SK-N-SH (cell line): ENCODE measurements at regions not wholly inside any gene's neighbourhood (a gene's known extent, or its start where the extent isn't known, plus 50 kb on each side); places are given as distances from the start of the nearest gene placed in this dataset.

Experiments used
- CTCF ChIA-PET: fragments of 300-600, 350-600 bp; formaldehyde crosslinking; extraction: SDS; loops from one replicate; lab custom pipeline; 2021; lab: Yijun Ruan, JAX
- POLR2A ChIA-PET: fragments of 350-600 bp; sonication (Branson Sonifier 250); formaldehyde crosslinking; extraction: SDS; loops from one replicate; lab custom pipeline; 2020; ENCODE audit warnings: antibody characterized with exemption, inconsistent platforms; lab: Yijun Ruan, JAX
- DNase-seq: peaks from one replicate; pipeline ENCODE4 v3.0.0; 2012
- H2AFZ ChIP-seq: fragments of 200-600 bp; sonication (generic); 2 replicates; pipeline ENCODE4 v1.8.1; 2016; ENCODE audit warnings: antibody characterized with exemption, mild to moderate bottlenecking, low read depth
- H3F3A ChIP-seq: fragments of 200-600 bp; sonication (generic); replicated peaks from 2 replicates; pipeline ENCODE3; 2016; ENCODE audit warnings: antibody characterized with exemption, mild to moderate bottlenecking; ENCODE audit not compliant: insufficient read depth
- H3K27ac ChIP-seq, 2 experiments: fragments of 200-500 bp in 1 of 2; fragments of 200-600 bp in 1 of 2; sonication (Bioruptor generic) in 1 of 2; sonication (generic), shearing (Covaris generic) in 1 of 2; 2 replicates each; pipeline versions ENCODE4 v1.5.1 to v1.6.1; 2014 to 2016; ENCODE audit warnings: low read depth in 2 of 2, inconsistent platforms in 1 of 2, low read length in 1 of 2, mild to moderate bottlenecking in 1 of 2, mixed read lengths in 1 of 2
- H3K27me3 ChIP-seq: fragments of 200-600 bp; sonication (generic), shearing (Covaris generic); 2 replicates; pipeline ENCODE4 v1.6.1; 2016; ENCODE audit warnings: mixed run types; ENCODE audit not compliant: insufficient read depth
- H3K36me3 ChIP-seq, 2 experiments: fragments of 200-500 bp in 1 of 2; fragments of 200-600 bp in 1 of 2; sonication (Bioruptor generic) in 1 of 2; sonication (generic) in 1 of 2; replicated peaks in 1 of 2; 2 replicates each; pipeline versions ENCODE3 to v1.5.1; 2014 to 2016; ENCODE audit warnings: low read length in 1 of 2, mild to moderate bottlenecking in 1 of 2; ENCODE audit not compliant: insufficient read depth in 2 of 2, control insufficient read depth in 1 of 2
- H3K4me1 ChIP-seq, 2 experiments: fragments of 200-500 bp in 1 of 2; fragments of 200-600 bp in 1 of 2; sonication (Bioruptor generic) in 1 of 2; sonication (generic), shearing (Covaris generic) in 1 of 2; 2 replicates each; pipeline versions ENCODE4 v1.5.1 to v1.6.1; 2014 to 2016; ENCODE audit warnings: low read depth in 1 of 2, low read length in 1 of 2, mixed run types in 1 of 2; ENCODE audit not compliant: insufficient read depth in 2 of 2, control insufficient read depth in 1 of 2
- H3K4me2 ChIP-seq: fragments of 200-600 bp; sonication (generic), shearing (Covaris generic); 2 replicates; pipeline ENCODE4 v1.6.1; 2017; ENCODE audit warnings: mixed run types
- H3K4me3 ChIP-seq, 2 experiments: fragments of 200-500 bp in 1 of 2; fragments of 200-600 bp in 1 of 2; sonication (Bioruptor generic) in 1 of 2; sonication (generic), shearing (Covaris generic) in 1 of 2; 2 replicates each; pipeline versions ENCODE4 v1.5.1 to v1.8.1; 2014 to 2016; ENCODE audit warnings: low read depth in 2 of 2, inconsistent platforms in 1 of 2, low read length in 1 of 2, mild to moderate bottlenecking in 1 of 2, mixed read lengths in 1 of 2, moderate library complexity in 1 of 2
- H3K79me2 ChIP-seq: fragments of 200-600 bp; sonication (generic); 2 replicates; pipeline ENCODE4 v1.8.1; 2017; ENCODE audit warnings: mild to moderate bottlenecking; ENCODE audit not compliant: insufficient read depth
- H3K9ac ChIP-seq: fragments of 200-600 bp; sonication (generic); 2 replicates; pipeline ENCODE4 v1.6.1; 2017; ENCODE audit warnings: mixed run types
- H3K9me2 ChIP-seq: fragments of 200-600 bp; sonication (generic); 2 replicates; pipeline ENCODE4 v1.6.1; 2017; ENCODE audit warnings: mixed run types
- H3K9me3 ChIP-seq: fragments of 200-600 bp; sonication (generic); 2 replicates; pipeline ENCODE4 v1.6.1; 2017; ENCODE audit warnings: mixed run types, mild to moderate bottlenecking, moderate library complexity
- H4K20me1 ChIP-seq: fragments of 200-600 bp; sonication (generic); 2 replicates; pipeline ENCODE4 v1.6.1; 2017; ENCODE audit warnings: mild to moderate bottlenecking, mixed run types; ENCODE audit not compliant: insufficient read depth
- EP300 ChIP-seq, 2 experiments: IDR thresholded peaks; 2 replicates each; pipeline versions ENCODE4 v1.4.0 to v1.6.1; 2012; ENCODE audit warnings: borderline replicate concordance in 1 of 2, low read depth in 1 of 2, low read length in 1 of 2
- EZH2phosphoT487 ChIP-seq: fragments of 200-600 bp; sonication (generic); IDR thresholded peaks from 2 replicates; pipeline ENCODE4 v1.6.1; 2017; ENCODE audit warnings: low read depth, mixed run types, mild to moderate bottlenecking, antibody characterized with exemption, moderate library complexity, borderline replicate concordance
- FOXM1 ChIP-seq: IDR thresholded peaks from 2 replicates; pipeline ENCODE4 v1.4.0; 2012; ENCODE audit warnings: low read depth, mild to moderate bottlenecking
- GATA2 ChIP-seq: sonication (generic); formaldehyde crosslinking; IDR thresholded peaks from 2 replicates; pipeline ENCODE4 v1.5.0; 2020; ENCODE audit warnings: mild to moderate bottlenecking, missing genetic modification reagents
- MEF2A ChIP-seq: IDR thresholded peaks from 2 replicates; pipeline ENCODE4 v1.4.0; 2012; ENCODE audit warnings: low read depth, borderline replicate concordance
- RAD21 ChIP-seq: IDR thresholded peaks from 2 replicates; pipeline ENCODE4 v1.6.1; 2012; ENCODE audit warnings: mild to moderate bottlenecking, low read length
- RXRA ChIP-seq: IDR thresholded peaks from 2 replicates; pipeline ENCODE4 v1.4.0; 2012; ENCODE audit warnings: low read depth, mild to moderate bottlenecking, borderline replicate concordance
- WGBS: methylation state at CpG from one replicate; pipeline ENCODE4 v1.1.6; 2017; ENCODE audit warnings: low lambda C conversion rate; 5-methylcytosine and 5-hydroxymethylcytosine counted together
- TF ChIP-seq, protein P1 (sequence below): fragments of 150-350 bp; IDR thresholded peaks from 2 replicates; pipeline ENCODE4 v1.6.1; 2016; ENCODE audit warnings: mild to moderate bottlenecking, low read depth, low read length
- TF ChIP-seq, protein P2 (sequence below): IDR thresholded peaks from 2 replicates; pipeline ENCODE4 v1.4.0; 2012; ENCODE audit warnings: low read depth, borderline replicate concordance
- TF ChIP-seq, protein P3 (sequence below): IDR thresholded peaks from 2 replicates; pipeline ENCODE4; 2012
- TF ChIP-seq, protein P4 (sequence below): IDR thresholded peaks from 2 replicates; pipeline ENCODE4 v1.6.1; 2012; ENCODE audit warnings: mild to moderate bottlenecking, low read depth, low read length, moderate library complexity

DNA sequence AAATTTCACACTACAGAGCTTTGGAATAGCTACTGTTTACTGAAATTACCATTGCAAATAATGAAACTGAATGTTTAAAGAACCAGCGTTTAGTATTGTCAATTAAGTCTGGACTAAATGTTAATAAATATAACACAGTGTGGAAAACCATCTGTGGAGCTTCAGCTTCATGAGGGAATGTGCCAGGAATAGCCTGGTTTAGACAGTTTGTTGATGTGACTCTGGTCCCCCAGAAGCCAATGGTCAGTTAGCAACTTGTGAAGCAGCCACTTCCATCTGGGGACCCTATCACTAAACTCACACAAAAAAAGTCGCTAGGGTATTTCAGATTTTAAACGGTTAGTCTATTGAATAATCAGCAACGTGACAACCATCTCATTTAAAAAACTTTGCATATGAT lies 207.8 kb downstream of the RAMP3 start:
- ChIA-PET POLR2A (no interaction called here), CTCF (interaction anchor here (1.2 to 1.3 kb wide), 2 partner anchors 14 to 105 kb away, joined by 3 to 4 read pairs; no protein-coding TSS in a partner anchor)
- H3K9me2 ChIP-seq, result no peaks in the 10 kb centered on the region
- no peak for TF ChIP-seq EP300 (IDR thresholded peaks at IDR 0.05; ENCODE audit: borderline replicate concordance in 1 of 2, low read depth in 1 of 2, low read length in 1 of 2)
- no peak for TF ChIP-seq GATA2
- TF ChIP-seq, protein P1, sequence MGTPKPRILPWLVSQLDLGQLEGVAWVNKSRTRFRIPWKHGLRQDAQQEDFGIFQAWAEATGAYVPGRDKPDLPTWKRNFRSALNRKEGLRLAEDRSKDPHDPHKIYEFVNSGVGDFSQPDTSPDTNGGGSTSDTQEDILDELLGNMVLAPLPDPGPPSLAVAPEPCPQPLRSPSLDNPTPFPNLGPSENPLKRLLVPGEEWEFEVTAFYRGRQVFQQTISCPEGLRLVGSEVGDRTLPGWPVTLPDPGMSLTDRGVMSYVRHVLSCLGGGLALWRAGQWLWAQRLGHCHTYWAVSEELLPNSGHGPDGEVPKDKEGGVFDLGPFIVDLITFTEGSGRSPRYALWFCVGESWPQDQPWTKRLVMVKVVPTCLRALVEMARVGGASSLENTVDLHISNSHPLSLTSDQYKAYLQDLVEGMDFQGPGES, result no peak
- TF ChIP-seq EZH2phosphoT487, result no peak
- TF ChIP-seq MEF2A, result no peak
- TF ChIP-seq, protein P2, sequence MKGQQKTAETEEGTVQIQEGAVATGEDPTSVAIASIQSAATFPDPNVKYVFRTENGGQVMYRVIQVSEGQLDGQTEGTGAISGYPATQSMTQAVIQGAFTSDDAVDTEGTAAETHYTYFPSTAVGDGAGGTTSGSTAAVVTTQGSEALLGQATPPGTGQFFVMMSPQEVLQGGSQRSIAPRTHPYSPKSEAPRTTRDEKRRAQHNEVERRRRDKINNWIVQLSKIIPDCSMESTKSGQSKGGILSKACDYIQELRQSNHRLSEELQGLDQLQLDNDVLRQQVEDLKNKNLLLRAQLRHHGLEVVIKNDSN, result no peak
- no peak for TF ChIP-seq FOXM1
- TF ChIP-seq RAD21, result no peak
- TF ChIP-seq, protein P3, sequence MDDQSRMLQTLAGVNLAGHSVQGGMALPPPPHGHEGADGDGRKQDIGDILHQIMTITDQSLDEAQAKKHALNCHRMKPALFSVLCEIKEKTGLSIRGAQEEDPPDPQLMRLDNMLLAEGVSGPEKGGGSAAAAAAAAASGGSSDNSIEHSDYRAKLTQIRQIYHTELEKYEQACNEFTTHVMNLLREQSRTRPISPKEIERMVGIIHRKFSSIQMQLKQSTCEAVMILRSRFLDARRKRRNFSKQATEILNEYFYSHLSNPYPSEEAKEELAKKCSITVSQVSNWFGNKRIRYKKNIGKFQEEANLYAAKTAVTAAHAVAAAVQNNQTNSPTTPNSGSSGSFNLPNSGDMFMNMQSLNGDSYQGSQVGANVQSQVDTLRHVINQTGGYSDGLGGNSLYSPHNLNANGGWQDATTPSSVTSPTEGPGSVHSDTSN, result no peak
- TF ChIP-seq, protein P4, sequence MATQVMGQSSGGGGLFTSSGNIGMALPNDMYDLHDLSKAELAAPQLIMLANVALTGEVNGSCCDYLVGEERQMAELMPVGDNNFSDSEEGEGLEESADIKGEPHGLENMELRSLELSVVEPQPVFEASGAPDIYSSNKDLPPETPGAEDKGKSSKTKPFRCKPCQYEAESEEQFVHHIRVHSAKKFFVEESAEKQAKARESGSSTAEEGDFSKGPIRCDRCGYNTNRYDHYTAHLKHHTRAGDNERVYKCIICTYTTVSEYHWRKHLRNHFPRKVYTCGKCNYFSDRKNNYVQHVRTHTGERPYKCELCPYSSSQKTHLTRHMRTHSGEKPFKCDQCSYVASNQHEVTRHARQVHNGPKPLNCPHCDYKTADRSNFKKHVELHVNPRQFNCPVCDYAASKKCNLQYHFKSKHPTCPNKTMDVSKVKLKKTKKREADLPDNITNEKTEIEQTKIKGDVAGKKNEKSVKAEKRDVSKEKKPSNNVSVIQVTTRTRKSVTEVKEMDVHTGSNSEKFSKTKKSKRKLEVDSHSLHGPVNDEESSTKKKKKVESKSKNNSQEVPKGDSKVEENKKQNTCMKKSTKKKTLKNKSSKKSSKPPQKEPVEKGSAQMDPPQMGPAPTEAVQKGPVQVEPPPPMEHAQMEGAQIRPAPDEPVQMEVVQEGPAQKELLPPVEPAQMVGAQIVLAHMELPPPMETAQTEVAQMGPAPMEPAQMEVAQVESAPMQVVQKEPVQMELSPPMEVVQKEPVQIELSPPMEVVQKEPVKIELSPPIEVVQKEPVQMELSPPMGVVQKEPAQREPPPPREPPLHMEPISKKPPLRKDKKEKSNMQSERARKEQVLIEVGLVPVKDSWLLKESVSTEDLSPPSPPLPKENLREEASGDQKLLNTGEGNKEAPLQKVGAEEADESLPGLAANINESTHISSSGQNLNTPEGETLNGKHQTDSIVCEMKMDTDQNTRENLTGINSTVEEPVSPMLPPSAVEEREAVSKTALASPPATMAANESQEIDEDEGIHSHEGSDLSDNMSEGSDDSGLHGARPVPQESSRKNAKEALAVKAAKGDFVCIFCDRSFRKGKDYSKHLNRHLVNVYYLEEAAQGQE, result no peak
- no peak for TF ChIP-seq RXRA
- H3K27ac ChIP-seq, result no peak overlapping the region
- no peak overlapping the region for H3K4me2 ChIP-seq
- H3K9ac ChIP-seq, result no peak overlapping the region
- H3K27me3 ChIP-seq, result no peaks in the 10 kb centered on the region
- H3K4me1 ChIP-seq, result peaks cover 0 to 27% of the 10 kb centered on the region in 2 experiments; a peak in 1 of 4 replicates
- no peak for DNase-seq
- no peaks in the 10 kb centered on the region for H3F3A ChIP-seq
- H2AFZ ChIP-seq, result no peak overlapping the region
- no peaks in the 10 kb centered on the region for H4K20me1 ChIP-seq
- peaks cover 6% of the 10 kb centered on the region; the same call in 1 of the 2 replicates for H3K9me3 ChIP-seq
- H3K79me2 ChIP-seq, result no peaks in the 10 kb centered on the region
- H3K36me3 ChIP-seq, result no peaks in the 10 kb centered on the region
- 35% methylated on average over 4 of the region's 4 CpGs for WGBS
- no peak overlapping the region for H3K4me3 ChIP-seq
